ENCODE measurements at regions not wholly inside any gene's neighbourhood (a gene's known extent, or its start where the extent isn't known, plus 50 kb on each side); places are given as distances from the start of the nearest gene placed in this dataset.

- no peak for TF ChIP-seq ATF2 (IDR thresholded peaks at IDR 0.05; ENCODE audit: low read length)
- no peak for TF ChIP-seq NRF1 (conservative IDR thresholded peaks at IDR 0.05; ENCODE audit: low read depth, low read length)
- no peak for TF ChIP-seq RAD21 (IDR thresholded peaks at IDR 0.05; ENCODE audit: insufficient read depth, low read depth, low read length)
- TF ChIP-seq SREBF2 (IDR thresholded peaks at IDR 0.05; ENCODE audit: low read length): no peak
- no peak for TF ChIP-seq ZNF207 (IDR thresholded peaks at IDR 0.05; ENCODE audit: borderline replicate concordance)
- TF ChIP-seq SMC3 (IDR thresholded peaks at IDR 0.05; ENCODE audit: borderline replicate concordance, low read length): no peak
- TF ChIP-seq IRF5 (IDR thresholded peaks at IDR 0.05; ENCODE audit: borderline replicate concordance): no peak
- TF ChIP-seq RFX5 (IDR thresholded peaks at IDR 0.05; ENCODE audit: low read depth, low read length): no peak
Observed at GRCh38 chr5:125298746-125299379, 552.4 kb upstream of the ZNF608 start (continued).

GRCh38 chr5:125301711-125302110 is 555.3 kb upstream of the ZNF608 start:
- POLR2A ChIA-PET: no interaction called here
- in situ Hi-C loops (cut with MboI) (no loop called here), intact Hi-C loops (cut with micrococcal nuclease; ENCODE audit: unreplicated experiment) (no loop called here)
- FAIRE-seq (no peak), DNase-seq (ENCODE audit: low read depth, low spot score) (no peak), ATAC-seq (no peak)
- CTCF ChIA-PET: interaction anchor here (0.6 kb wide), 1 partner anchor 185 kb away, joined by 3 read pairs; no protein-coding TSS in a partner anchor
- SMC1A ChIA-PET (ENCODE audit: uncharacterized antibody, unreplicated experiment): no interaction called here
- Histone ChIP-seq H4K20me1 (ENCODE audit: control insufficient read depth, insufficient read depth) (no peaks in the 10 kb centered on the region), H3K9ac (ENCODE audit: control insufficient read depth, insufficient read depth, low read length) (no peak overlapping the region), H3K27ac (ENCODE audit: control insufficient read depth, insufficient read depth) (no peak overlapping the region), H3K4me3 (no peak overlapping the region), H3K79me2 (ENCODE audit: control insufficient read depth, insufficient read depth, low read length) (no peaks in the 10 kb centered on the region), H2AFZ (ENCODE audit: control insufficient read depth, low read depth, low read length) (no peak overlapping the region), H3K27me3 (replicated peaks in 1 of 2; ENCODE audit: control insufficient read depth in 2 of 2, insufficient read depth in 2 of 2, low read length in 1 of 2) (no peaks in the 10 kb centered on the region), H3K36me3 (ENCODE audit: control insufficient read depth in 2 of 2, insufficient read depth in 2 of 2, low read length in 1 of 2) (no peaks in the 10 kb centered on the region), H3K4me2 (ENCODE audit: control insufficient read depth, insufficient read depth) (no peak overlapping the region), H3K9me3 (replicated peaks; ENCODE audit: control insufficient read depth, insufficient read depth, low read length) (no peaks in the 10 kb centered on the region), H3K4me1 (ENCODE audit: control insufficient read depth, insufficient read depth, low read length) (no peaks in the 10 kb centered on the region)
- RAD21 ChIA-PET (ENCODE audit: unreplicated experiment): no interaction called here
- WGBS (ENCODE audit: insufficient coverage, insufficient replicate concordance, low lambda C conversion rate, missing lambda C conversion rate): 26% methylated on average over 3 of the region's 3 CpGs
- BruUV-seq (replicated peaks): no TSS peak
- TF ChIP-seq E2F8 (IDR thresholded peaks at IDR 0.05; ENCODE audit: low read depth, partially characterized antibody): no peak
- no peak for TF ChIP-seq ESRRA (IDR thresholded peaks at IDR 0.05; ENCODE audit: low read length)
- no peak for TF ChIP-seq ZNF217 (IDR thresholded peaks at IDR 0.05)
- no peak for TF ChIP-seq RCOR1 (conservative IDR thresholded peaks at IDR 0.05; ENCODE audit: low read depth, low read length)
- no peak for TF ChIP-seq PRDM15 (CRISPR knock-in tag; IDR thresholded peaks at IDR 0.05)

Data from GM12878 (cell line).